Chondrocyte (in vitro differentiated cells): ENCODE measurements at regions not wholly inside any gene's neighbourhood (a gene's known extent, or its start where the extent isn't known, plus 50 kb on each side); places are given as distances from the start of the nearest gene placed in this dataset.
"Not testable (repeated sequence)": the region's sequence is repeated elsewhere in the genome, so short reads cannot be mapped to it uniquely, and the experiment has no call there.

Experiments used
- DNase-seq: peaks from one replicate; pipeline ENCODE4 v3.0.0; 2021; ENCODE audit warnings: mixed read lengths, low spot score
- H3K27ac Mint-ChIP-seq: one replicate; pipeline ENCODE4 v1.8.0; 2021; ENCODE audit warnings: mild to moderate bottlenecking, moderate library complexity, mixed read lengths; ENCODE audit not compliant: unreplicated experiment
- H3K27me3 Mint-ChIP-seq: 2 replicates; pipeline ENCODE4 v1.8.0; 2021; ENCODE audit warnings: low read depth, mixed read lengths
- H3K36me3 Mint-ChIP-seq: 2 replicates; pipeline ENCODE4 v1.8.0; 2021; ENCODE audit warnings: low read depth, mixed read lengths
- H3K4me1 Mint-ChIP-seq: 2 replicates; pipeline ENCODE4 v1.8.0; 2021; ENCODE audit warnings: low read depth, mild to moderate bottlenecking, mixed read lengths
- H3K4me3 Mint-ChIP-seq: one replicate; pipeline ENCODE4 v1.8.0; 2021; ENCODE audit warnings: mild to moderate bottlenecking, moderate library complexity, mixed read lengths; ENCODE audit not compliant: unreplicated experiment
- H3K9me3 Mint-ChIP-seq: 2 replicates; pipeline ENCODE4 v1.8.0; 2021; ENCODE audit warnings: low read depth, mixed read lengths
- CTCF ChIP-seq: fragments of 200-600 bp; sonication (generic); IDR thresholded peaks from 2 replicates; pipeline ENCODE4 v1.5.0; 2021; ENCODE audit warnings: antibody characterized with exemption, mild to moderate bottlenecking, moderate library complexity

DNA sequence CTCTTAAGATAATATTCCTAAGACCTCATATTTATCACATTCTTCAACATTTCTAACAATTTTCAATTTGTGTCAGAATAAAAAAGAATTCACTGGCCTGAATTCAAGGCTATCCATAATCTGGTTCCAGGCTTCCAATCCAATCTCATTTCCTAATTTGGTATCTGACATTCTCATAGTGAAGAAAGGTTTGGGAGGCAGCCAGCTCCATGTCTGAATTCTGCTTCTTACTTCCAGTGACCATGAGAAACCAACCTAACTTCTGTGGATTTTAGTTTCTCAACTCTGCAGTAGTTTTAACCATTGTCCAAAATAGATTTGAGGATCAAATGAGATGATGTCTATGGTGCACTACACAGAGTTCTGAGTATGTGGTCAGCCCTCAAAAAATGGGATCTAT lies 439.1 kb upstream of the GCFC2 start:
- TF ChIP-seq CTCF: no peak
- Mint-ChIP-seq H3K27ac (no peak overlapping the region), H3K36me3 (no peaks in the 10 kb centered on the region), H3K27me3 (peaks cover 4% of the 10 kb centered on the region), H3K9me3 (peaks cover 7% of the 10 kb centered on the region), H3K4me1 (no peaks in the 10 kb centered on the region), H3K4me3 (no peak overlapping the region)
- DNase-seq: no peak

- not testable (repeated sequence) for DNase-seq, H3K27me3 Mint-ChIP-seq, H3K4me3 Mint-ChIP-seq, H3K27ac Mint-ChIP-seq, H3K36me3 Mint-ChIP-seq, H3K4me1 Mint-ChIP-seq
- peaks cover 33% of the 10 kb centered on the region for H3K9me3 Mint-ChIP-seq
These were observed 428.6 kb upstream of the GCFC2 start for GRCh38 chr2:76139303-76139702.

GRCh38 chr2:76128622-76129021 lies 417.9 kb upstream of the GCFC2 start:
- DNase-seq: no peak
- Mint-ChIP-seq H3K9me3 (peaks cover 8% of the 10 kb centered on the region), H3K4me3 (no peak overlapping the region), H3K4me1 (no peaks in the 10 kb centered on the region), H3K36me3 (no peaks in the 10 kb centered on the region), H3K27me3 (no peaks in the 10 kb centered on the region), H3K27ac (no peak overlapping the region)
- no peak for TF ChIP-seq CTCF

DNA sequence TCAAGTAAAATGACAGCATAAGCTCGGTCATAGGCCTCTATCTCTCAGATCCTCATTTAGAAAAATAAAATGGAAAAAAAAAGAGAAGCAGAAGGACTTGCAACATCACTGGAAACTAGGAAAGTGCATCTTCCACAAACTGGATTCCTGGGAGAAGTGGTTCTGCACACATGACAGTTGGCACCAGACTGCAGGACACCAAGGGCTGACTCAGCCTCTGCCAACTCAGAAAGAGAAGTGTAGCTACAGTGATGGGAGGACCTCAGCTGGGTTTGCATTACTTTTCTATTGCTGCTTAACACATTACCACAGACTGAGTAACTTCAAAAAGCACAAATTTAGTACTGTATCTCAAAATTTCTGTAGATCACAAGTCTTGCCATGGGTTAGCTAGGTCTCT lies 409.5 kb upstream of the GCFC2 start:
- Mint-ChIP-seq H3K4me1 (no peaks in the 10 kb centered on the region), H3K27ac (no peak overlapping the region), H3K36me3 (no peaks in the 10 kb centered on the region), H3K27me3 (peaks cover 4% of the 10 kb centered on the region), H3K9me3 (peaks cover 12% of the 10 kb centered on the region), H3K4me3 (no peak overlapping the region)
- TF ChIP-seq CTCF: no peak
- DNase-seq: no peak

DNA sequence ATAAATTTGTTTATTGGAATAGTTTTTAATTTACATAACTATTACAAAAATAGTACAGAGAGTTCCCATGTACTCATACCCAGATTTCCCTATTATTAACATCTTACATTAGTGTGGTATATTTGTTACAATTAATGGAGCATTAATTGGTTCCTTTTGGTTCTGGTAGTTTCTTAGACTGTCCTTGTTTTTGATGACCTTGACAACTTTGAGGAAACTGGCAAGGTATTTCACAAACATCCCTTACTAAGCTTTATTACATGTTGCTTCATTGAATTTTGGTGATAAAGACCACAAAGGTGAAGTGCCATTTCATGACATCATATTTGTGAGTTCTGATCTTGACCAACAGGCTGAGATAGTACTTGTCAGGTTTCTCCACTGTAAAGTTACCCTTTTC lies 379.0 kb upstream of the GCFC2 start:
- H3K36me3 Mint-ChIP-seq: no peaks in the 10 kb centered on the region
- no peak overlapping the region for H3K4me3 Mint-ChIP-seq
- H3K4me1 Mint-ChIP-seq: no peaks in the 10 kb centered on the region
- H3K27ac Mint-ChIP-seq: no peak overlapping the region
- no peak for TF ChIP-seq CTCF
- peaks cover 14% of the 10 kb centered on the region for H3K9me3 Mint-ChIP-seq
- H3K27me3 Mint-ChIP-seq: no peaks in the 10 kb centered on the region
- no peak for DNase-seq

GRCh38 chr2:76083248-76083647 lies 372.5 kb upstream of the GCFC2 start:
- H3K4me3 Mint-ChIP-seq: no peak overlapping the region
- H3K27ac Mint-ChIP-seq: no peak overlapping the region
- TF ChIP-seq CTCF: no peak
- H3K4me1 Mint-ChIP-seq: no peaks in the 10 kb centered on the region
- H3K36me3 Mint-ChIP-seq: no peaks in the 10 kb centered on the region
- peaks cover 4% of the 10 kb centered on the region for H3K27me3 Mint-ChIP-seq
- DNase-seq: no peak
- peaks cover 4% of the 10 kb centered on the region for H3K9me3 Mint-ChIP-seq
